Common myeloid progenitor, CD34-positive (primary cell): ENCODE measurements at regions not wholly inside any gene's neighbourhood (a gene's known extent, or its start where the extent isn't known, plus 50 kb on each side); places are given as distances from the start of the nearest gene placed in this dataset.

Source experiments
- CTCF ChIA-PET: fragments of 350-600 bp; sonication (Branson Sonifier 250); formaldehyde crosslinking; loops from one replicate; lab custom pipeline; 2021; ENCODE audit warnings: antibody characterized with exemption; lab: Charles Lee
- POLR2A ChIA-PET: fragments of 350-600 bp; sonication (Branson Sonifier 250); formaldehyde crosslinking; loops from one replicate; lab custom pipeline; 2021; ENCODE audit warnings: antibody characterized with exemption; lab: Charles Lee
- DNase-seq, 3 donors: peaks; one replicate each; pipeline versions ENCODE4 v3.0.0 to v3.0.0-alpha.2; 2013
- H3K27ac ChIP-seq, 2 experiments: 1 replicate in 1 of 2; 2 replicates in 1 of 2; pipeline ENCODE4 v1.7.0; 2013; ENCODE audit warnings: inconsistent platforms in 2 of 2, low read length in 2 of 2, mild to moderate bottlenecking in 2 of 2, low read depth in 1 of 2, moderate library complexity in 1 of 2; ENCODE audit not compliant: severe bottlenecking in 2 of 2, insufficient read depth in 1 of 2, poor library complexity in 1 of 2
- H3K27me3 ChIP-seq, 5 experiments: replicated peaks in 2 of 5; 1 replicate in 3 of 5; 2 replicates in 2 of 5; pipeline versions ENCODE4 v1.6.1 to v1.7.0; 2013; ENCODE audit warnings: low read length in 4 of 5, mild to moderate bottlenecking in 2 of 5, moderate library complexity in 2 of 5, inconsistent platforms in 1 of 5; ENCODE audit not compliant: insufficient read depth in 5 of 5, control insufficient read depth in 4 of 5
- H3K36me3 ChIP-seq, 4 experiments: 1 replicate in 2 of 4; 2 replicates in 2 of 4; pipeline versions ENCODE4 v1.6.1 to v1.7.0; 2013; ENCODE audit warnings: low read length in 3 of 4, control low read depth in 1 of 4, mild to moderate bottlenecking in 1 of 4; ENCODE audit not compliant: control insufficient read depth in 4 of 4, insufficient read depth in 4 of 4
- H3K4me1 ChIP-seq, 4 experiments: 1 replicate in 3 of 4; 2 replicates in 1 of 4; pipeline versions ENCODE4 v1.6.1 to v1.7.1; 2013; ENCODE audit warnings: low read length in 3 of 4, mild to moderate bottlenecking in 3 of 4, control low read depth in 1 of 4, inconsistent platforms in 1 of 4, moderate library complexity in 1 of 4; ENCODE audit not compliant: control insufficient read depth in 4 of 4, insufficient read depth in 4 of 4; ENCODE audit errors: control extremely low read depth in 1 of 4
- H3K4me3 ChIP-seq, 7 experiments: 1 replicate in 4 of 7; 2 replicates in 3 of 7; pipeline versions ENCODE4 v1.5.1 to v1.7.0; 2013; ENCODE audit warnings: mild to moderate bottlenecking in 7 of 7, low read length in 6 of 7, moderate library complexity in 6 of 7, inconsistent platforms in 2 of 7, low read depth in 2 of 7, control low read depth in 1 of 7; ENCODE audit not compliant: insufficient read depth in 4 of 7, control insufficient read depth in 1 of 7; ENCODE audit errors: extremely low read depth in 1 of 7
- H3K9me3 ChIP-seq, 5 experiments: 1 replicate in 4 of 5; 2 replicates in 1 of 5; pipeline versions ENCODE4 v1.6.1 to v1.7.1; 2013; ENCODE audit warnings: low read length in 4 of 5, mild to moderate bottlenecking in 2 of 5, inconsistent platforms in 1 of 5, low read depth in 1 of 5, moderate library complexity in 1 of 5; ENCODE audit not compliant: control insufficient read depth in 4 of 5, insufficient read depth in 2 of 5; ENCODE audit errors: control extremely low read depth in 1 of 5
- WGBS: methylation state at CpG from one replicate; pipeline ENCODE4 v1.1.5; 2013; ENCODE audit not compliant: insufficient coverage; 5-methylcytosine and 5-hydroxymethylcytosine counted together

DNA sequence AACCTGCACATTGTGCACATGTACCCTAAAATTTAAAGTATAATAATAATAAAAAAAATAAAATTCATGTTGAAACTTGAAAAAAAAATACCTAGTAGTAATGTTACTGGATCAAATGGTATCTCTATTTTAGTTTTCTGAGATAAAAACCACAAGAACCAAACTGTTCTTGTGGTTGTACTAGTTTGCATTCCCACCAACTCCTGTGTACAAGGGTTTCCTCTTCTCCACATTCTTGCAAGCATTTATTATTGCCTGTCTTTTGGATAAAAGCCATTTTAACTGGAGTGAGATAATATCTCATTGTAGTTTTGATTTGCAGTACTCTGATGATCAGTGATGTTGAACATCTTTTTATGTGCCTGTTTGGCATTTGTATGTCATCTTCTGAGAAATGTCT is 177.7 kb downstream of the KIF20B start:
- ChIA-PET POLR2A (interaction anchor here (0.7 kb wide), 1 partner anchor 44 kb away, joined by 3 read pairs; no protein-coding TSS in a partner anchor), CTCF (no interaction called here)
- Histone ChIP-seq H3K9me3 (peaks cover 0 to 15% (median 2%) of the 10 kb centered on the region in 5 experiments), H3K27ac (no peak overlapping the region), H3K27me3 (no peaks in the 10 kb centered on the region), H3K36me3 (no peaks in the 10 kb centered on the region), H3K4me1 (no peaks in the 10 kb centered on the region), H3K4me3 (no peak overlapping the region)
- no peak for DNase-seq

DNA sequence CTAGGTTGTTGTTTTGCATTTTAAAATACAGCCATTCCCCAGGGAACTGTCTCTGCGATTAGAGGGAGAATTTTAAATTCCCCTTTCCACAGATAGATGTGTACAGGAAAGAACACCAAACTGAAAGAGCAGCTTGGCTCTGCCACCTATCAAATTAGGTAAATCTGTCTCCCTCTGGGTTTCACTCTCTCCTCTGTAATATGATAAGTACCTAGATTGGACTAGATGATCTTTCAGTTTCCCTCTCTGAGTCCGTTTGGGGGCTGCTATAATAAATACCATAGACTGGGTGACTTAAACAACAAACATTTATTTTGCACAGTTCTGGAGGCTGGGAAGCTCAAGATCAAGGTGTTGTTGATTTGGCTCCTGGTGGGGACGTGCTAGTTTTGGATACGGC is 186.0 kb downstream of the KIF20B start:
- CTCF ChIA-PET, result no interaction called here
- H3K9me3 ChIP-seq, result peaks cover 0 to under 1% (median 0%) of the 10 kb centered on the region in 5 experiments
- POLR2A ChIA-PET, result no interaction called here
- H3K27ac ChIP-seq, result no peak overlapping the region
- H3K27me3 ChIP-seq, result no peaks in the 10 kb centered on the region
- H3K4me1 ChIP-seq, result peaks cover 7 to 42% (median 13%) of the 10 kb centered on the region in 4 experiments
- H3K4me3 ChIP-seq, result no peak overlapping the region
- DNase-seq, result peak in 1 of 3 donors; percentile 12
- WGBS, result 100% methylated on average over 3 of the region's 4 CpGs
- no peaks in the 10 kb centered on the region for H3K36me3 ChIP-seq

DNA sequence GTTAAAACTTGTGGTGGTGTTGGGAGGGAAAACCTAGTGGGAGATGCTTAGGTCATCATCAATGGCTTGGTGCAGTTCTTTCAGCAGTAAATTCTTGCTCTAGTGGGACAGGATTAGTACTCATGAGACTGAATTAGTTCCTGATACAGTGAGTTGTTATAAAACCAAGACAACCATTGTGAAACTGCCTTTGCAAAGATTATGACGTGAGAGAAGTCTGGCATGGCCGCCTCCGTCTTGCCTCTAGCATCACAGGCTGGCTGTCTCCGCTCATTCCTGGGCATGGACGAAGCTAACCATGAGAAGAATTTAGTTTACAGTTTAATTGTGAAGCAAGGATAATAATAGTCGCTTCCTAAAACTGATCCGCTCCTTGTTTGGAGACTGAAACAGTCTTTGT is 186.4 kb downstream of the KIF20B start:
- H3K27ac ChIP-seq, result no peak overlapping the region
- H3K9me3 ChIP-seq, result no peaks in the 10 kb centered on the region
- H3K36me3 ChIP-seq, result no peaks in the 10 kb centered on the region
- POLR2A ChIA-PET, result no interaction called here
- no peaks in the 10 kb centered on the region for H3K27me3 ChIP-seq
- peak in 1 of 3 donors; percentile 32 for DNase-seq
- CTCF ChIA-PET, result interaction anchor here (0.5 kb wide), 1 partner anchor 23 kb away, joined by 3 read pairs; no protein-coding TSS in a partner anchor
- H3K4me3 ChIP-seq, result no peak overlapping the region
- 68% methylated on average over 7 of the region's 7 CpGs for WGBS
- H3K4me1 ChIP-seq, result peaks cover 7 to 42% (median 13%) of the 10 kb centered on the region in 4 experiments

DNA sequence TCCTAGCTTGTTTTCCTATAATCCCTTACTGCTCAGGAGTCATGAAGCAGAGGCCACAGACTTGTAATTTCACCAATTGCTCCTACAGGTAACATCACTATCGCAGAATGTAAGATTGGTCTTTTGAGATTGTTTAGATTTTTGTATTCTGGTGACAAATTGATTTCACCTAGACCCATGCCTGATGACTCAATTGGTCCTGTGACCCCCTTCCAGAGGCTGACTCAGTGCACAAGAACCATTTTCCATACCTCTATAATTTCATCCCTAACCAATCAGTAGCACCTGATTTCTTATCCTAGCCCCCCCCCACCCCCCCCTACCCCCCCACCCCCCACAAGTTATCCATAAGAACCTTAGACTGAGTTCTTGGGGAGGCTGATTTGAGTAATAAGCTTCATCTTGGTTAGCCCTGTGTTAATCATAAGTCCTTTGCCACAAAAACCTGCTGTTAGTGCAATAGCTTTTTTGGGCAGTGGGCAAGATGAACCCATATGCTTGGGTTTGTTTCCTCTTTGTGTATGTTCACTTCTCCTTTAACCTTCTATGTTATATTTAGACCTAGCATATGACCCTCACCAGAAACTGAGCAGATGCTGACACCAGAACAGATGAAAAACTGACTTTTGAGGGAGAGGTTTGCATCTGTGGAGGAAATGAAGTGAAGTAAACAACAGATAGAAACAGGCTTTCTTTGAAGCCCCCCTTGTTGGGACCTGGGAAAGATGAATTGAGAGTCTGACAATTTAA is 187.1 kb downstream of the KIF20B start:
- H3K27ac ChIP-seq, result peak overlapping the region in 1 of 2 experiments; percentile 22
- no peaks in the 10 kb centered on the region for H3K27me3 ChIP-seq
- DNase-seq, result peak in 2 of 3 donors; percentile 61 to 76
- CTCF ChIA-PET, result interaction anchor here (0.5 kb wide), 1 partner anchor 23 kb away, joined by 3 read pairs; no protein-coding TSS in a partner anchor
- no peaks in the 10 kb centered on the region for H3K9me3 ChIP-seq
- H3K36me3 ChIP-seq, result no peaks in the 10 kb centered on the region
- POLR2A ChIA-PET, result no interaction called here
- no CpG with 5 or more reads among the region's 1 CpG for WGBS
- H3K4me1 ChIP-seq, result peaks cover 7 to 42% (median 13%) of the 10 kb centered on the region in 4 experiments
- H3K4me3 ChIP-seq, result no peak overlapping the region

DNA sequence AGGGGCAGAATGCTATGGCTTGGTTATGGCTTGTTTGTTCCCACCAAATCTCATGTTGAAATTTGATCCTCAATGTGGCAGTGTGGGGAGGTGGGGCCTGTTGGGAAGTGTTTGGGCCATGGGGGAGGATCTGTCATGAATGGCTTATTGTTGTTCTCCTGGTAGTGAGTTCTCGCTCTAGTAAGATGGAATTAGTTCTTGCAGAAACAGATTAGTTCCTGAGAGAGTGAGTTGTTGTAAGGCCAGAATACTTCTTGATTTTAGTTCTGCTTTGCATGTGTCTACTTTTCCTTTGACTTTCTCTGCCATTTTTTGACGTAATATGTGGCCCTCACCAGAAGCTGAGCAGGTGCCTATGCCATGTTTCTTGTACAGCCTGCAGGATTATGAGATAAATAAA is 188.2 kb downstream of the KIF20B start:
- Histone ChIP-seq H3K27ac (no peak overlapping the region), H3K4me3 (no peak overlapping the region), H3K27me3 (no peaks in the 10 kb centered on the region), H3K4me1 (peaks cover 7 to 42% (median 13%) of the 10 kb centered on the region in 4 experiments), H3K36me3 (no peaks in the 10 kb centered on the region), H3K9me3 (no peaks in the 10 kb centered on the region)
- CTCF ChIA-PET, result no interaction called here
- no peak for DNase-seq
- WGBS, result 100% methylated on average over 2 of the region's 2 CpGs
- POLR2A ChIA-PET, result no interaction called here

DNA sequence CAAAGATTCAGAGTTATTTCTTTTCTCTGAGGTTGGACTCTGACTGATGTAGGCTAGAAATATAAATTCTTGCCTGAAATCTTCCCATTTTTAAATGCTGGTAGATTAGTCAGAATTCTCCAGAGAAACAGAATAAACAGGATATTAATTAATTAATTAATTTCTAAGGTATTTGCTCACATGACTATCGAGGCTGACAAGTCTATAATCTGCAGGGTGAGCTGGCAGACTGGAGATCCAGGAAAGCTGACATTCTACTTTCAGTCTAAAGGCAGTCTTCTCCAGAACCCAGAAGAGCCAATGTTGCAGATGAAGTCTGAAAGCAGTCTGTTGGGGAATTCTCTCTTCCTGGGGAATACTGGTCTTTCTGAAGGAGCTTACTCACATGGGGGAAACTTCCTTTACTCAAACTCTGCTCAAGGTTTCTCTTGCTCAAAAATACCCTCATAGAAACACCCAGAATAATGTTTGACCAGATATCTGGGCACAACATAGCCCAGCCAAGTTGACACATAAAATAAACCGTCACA is 189.7 kb downstream of the KIF20B start:
- H3K36me3 ChIP-seq, result no peaks in the 10 kb centered on the region
- peaks cover 0 to 3% (median 0%) of the 10 kb centered on the region in 5 experiments for H3K9me3 ChIP-seq
- no peak for DNase-seq
- H3K27ac ChIP-seq, result no peak overlapping the region
- peaks cover 7 to 39% (median 13%) of the 10 kb centered on the region in 4 experiments for H3K4me1 ChIP-seq
- H3K4me3 ChIP-seq, result no peak overlapping the region
- WGBS, result 100% methylated on average over 1 of the region's 2 CpGs
- H3K27me3 ChIP-seq, result no peaks in the 10 kb centered on the region
- CTCF ChIA-PET, result no interaction called here
- POLR2A ChIA-PET, result no interaction called here

DNA sequence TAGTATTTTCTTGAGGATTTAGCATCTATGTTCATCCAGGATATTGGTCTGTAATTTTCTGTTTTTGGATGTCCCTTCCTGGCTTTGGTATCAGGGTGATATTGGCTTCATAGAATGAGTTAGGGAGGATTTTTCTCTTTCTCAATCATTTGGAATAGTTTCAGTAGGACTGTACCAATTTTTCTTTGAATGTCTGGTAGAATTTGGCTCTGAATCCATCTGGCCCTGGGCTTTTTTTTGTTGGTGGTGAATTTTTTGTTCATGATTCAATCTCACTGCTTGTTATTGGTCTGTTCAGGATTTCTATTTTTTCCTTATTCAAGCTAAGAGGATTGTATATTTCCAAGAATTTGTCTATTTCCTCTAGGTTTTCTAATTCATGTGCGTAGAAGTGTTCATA is 192.7 kb downstream of the KIF20B start:
- WGBS, result no CpG with 5 or more reads among the region's 1 CpG
- H3K27ac ChIP-seq, result no peak overlapping the region
- POLR2A ChIA-PET, result no interaction called here
- peaks cover 7 to 36% (median 10%) of the 10 kb centered on the region in 4 experiments for H3K4me1 ChIP-seq
- peaks cover 0 to 4% (median 0%) of the 10 kb centered on the region in 5 experiments for H3K9me3 ChIP-seq
- CTCF ChIA-PET, result no interaction called here
- no peaks in the 10 kb centered on the region for H3K36me3 ChIP-seq
- H3K4me3 ChIP-seq, result no peak overlapping the region
- no peaks in the 10 kb centered on the region for H3K27me3 ChIP-seq
- no peak for DNase-seq
